ENCODE measurements at regions not wholly inside any gene's neighbourhood (a gene's known extent, or its start where the extent isn't known, plus 50 kb on each side); places are given as distances from the start of the nearest gene placed in this dataset.

DNA sequence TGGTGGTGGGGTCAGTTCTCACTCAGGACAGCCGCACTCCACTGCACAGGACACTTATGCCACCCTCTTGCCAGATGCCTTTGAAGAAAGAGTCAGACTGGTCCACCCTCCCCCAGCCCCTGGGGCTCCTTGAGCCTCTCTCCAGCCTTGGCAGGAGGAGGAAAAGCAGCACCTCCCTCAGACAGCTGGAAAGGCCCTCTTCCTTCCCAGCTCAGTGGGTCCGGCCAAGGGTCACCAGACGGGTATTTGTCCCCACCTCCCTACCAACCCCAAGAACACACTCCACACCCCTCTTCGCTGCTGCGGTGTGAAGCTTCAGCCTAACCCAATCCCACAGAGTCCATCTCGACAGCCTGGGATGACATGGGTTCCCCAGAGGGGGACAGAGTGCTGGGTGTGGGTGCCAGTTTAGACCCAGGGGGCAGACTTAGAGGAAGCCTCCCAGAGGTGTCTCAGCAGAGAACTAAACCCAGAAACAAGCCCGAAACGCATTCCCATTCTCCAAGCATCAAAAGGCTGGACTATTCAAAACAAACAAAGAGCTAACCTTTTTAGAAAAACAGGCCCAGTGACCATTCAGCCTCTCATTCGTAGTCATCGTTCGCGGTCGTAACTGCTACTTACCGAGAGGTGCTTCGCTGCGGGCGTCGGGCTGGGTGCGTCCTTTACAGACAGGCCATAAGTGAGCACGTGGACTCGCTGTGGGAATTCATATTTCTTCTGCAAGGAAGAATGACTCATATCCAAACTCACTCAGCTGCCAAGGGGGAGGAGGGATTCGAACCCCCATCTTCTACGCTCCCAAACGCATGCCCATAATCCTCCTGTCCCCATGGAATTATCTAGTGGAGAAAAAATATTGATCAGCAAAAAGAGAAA lies 57.5 kb upstream of the ANO1 start:
- FAIRE-seq: peak; percentile 48

DNA sequence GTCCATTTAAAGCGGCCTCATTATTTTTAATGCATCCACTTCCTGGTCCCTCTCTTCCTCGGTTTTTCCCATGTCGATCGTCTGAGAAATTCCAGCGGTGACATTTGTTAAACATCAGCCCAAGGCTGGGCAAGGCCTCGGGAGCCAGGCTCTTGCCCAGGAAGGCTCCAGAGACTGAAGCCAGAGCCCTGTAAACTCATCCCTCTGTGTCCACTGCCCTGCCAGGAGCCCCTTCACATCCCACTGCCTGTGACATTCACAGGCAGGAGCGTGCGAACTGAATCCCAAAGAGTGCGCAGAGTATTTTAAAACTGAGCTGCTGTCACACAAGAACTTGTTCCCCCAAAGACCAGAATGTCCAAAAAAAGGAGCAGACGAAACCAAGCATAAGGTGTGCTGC lies 56.5 kb upstream of the ANO1 start:
- FAIRE-seq (no peak), DNase-seq (ENCODE audit: low spot score) (no peak)

More for the DNA sequence above, 57.5 kb upstream of the ANO1 start:
- DNase-seq (ENCODE audit: low spot score): no peak

DNA sequence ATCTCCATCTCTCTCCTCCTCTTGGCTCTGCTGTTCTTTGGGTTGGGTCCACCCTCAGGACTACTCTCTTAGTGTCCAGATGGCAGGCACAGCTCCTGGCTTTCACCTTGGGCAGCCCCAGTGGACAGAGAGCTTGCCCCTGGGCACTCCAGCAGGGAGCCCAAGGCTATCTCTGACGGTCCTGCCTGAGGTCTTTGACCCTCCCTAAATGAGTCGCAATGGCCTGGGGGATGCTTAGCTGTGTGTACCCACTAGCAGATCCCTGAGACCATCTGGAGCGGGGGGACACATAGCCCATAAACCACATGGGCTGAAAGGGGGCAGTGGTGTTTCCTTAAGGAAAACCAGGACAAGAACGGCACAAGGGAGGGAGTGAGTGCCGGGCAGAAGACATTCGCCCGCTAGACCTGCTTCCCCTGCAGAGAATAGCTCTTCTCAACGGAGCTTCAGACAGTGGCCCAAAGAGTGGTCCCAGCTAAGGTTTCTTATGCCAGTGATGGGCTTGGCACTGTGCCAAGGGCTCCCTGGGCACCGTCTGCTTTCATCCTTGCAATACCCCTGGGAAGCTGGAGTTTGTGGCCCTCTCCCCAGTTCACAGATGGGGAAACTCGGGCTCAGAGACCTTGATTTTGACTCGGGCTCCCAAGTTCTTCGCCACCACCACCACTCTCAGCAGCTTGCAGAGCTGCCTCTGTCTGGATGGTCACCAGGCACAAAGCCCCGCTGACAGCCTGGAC lies 53.9 kb upstream of the ANO1 start:
- FAIRE-seq: no peak
- DNase-seq (ENCODE audit: low spot score): no peak

DNA sequence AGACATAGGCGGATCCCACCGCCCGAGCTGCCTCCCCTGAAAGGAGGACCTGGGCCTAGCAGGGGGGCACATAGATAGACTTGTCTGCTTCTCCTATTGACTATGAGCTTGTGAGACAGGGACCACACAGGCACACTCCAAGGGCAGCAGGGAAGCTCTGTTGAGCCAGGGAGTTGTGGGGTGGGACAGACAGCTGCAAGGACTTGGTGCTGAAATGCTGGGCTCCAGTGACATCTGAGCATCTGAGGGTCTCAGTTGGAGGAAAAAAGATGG lies 53.4 kb upstream of the ANO1 start:
- DNase-seq (ENCODE audit: low spot score): no peak
- FAIRE-seq: no peak

DNA sequence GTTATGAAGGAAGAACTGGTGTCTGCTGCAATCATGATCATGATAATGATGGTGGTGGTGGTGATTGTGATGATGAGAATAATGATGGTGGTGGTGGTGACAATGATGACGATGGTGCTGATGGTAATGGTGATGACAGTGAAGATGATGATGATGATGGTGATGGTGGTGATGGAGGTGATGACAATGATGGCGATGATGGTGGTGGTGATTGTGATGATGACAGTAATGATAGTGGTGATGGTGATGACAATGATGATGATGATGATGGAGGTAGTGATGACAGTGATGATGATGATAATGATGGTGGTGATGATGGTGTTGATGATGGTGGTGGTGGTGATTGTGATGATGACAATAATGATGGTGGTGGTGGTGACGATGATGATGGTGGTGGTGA lies 52.8 kb upstream of the ANO1 start:
- DNase-seq (ENCODE audit: low spot score) (no peak), FAIRE-seq (no peak)

DNA sequence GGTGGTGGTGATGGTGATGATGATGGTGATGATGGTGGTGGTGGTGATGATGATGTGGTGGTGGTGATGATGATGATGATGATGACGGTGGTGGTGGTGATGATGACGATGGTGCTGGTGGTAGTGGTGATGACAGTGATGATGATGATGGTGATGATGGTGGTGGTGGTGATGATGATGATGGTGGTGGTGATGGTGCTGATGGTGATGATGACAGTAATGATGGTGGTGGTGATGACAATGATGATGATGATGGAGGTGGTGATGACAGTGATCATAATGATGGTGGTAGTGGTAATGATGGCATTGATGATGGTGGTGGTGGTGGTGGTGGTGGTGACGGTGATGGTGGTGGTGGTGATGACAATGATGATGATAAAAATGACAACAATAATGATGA lies 52.1 kb upstream of the ANO1 start:
- FAIRE-seq: no peak

DNA sequence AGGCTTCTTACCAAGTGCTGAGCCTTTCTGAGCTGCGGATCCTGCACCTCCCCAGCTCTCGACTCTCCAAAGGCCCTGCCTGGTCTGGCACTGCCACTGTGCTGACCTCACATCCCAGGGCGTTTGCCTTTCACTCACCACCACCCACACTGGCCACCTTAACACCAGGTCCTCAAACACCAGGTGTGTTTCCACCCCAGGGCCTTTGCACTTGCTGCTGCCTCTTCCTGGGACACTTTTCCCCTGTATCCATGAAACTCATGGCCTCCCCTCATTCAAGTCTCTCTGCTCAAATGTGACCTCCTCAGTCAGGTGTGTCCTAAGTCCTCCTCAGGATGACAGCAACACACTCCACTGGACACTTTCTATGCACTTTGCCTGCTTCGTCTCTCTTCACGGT lies 51.4 kb upstream of the ANO1 start:
- FAIRE-seq: peak; percentile 70
- no peak for DNase-seq (ENCODE audit: low spot score)

More for the DNA sequence above, 52.1 kb upstream of the ANO1 start:
- no peak for DNase-seq (ENCODE audit: low spot score)

DNA sequence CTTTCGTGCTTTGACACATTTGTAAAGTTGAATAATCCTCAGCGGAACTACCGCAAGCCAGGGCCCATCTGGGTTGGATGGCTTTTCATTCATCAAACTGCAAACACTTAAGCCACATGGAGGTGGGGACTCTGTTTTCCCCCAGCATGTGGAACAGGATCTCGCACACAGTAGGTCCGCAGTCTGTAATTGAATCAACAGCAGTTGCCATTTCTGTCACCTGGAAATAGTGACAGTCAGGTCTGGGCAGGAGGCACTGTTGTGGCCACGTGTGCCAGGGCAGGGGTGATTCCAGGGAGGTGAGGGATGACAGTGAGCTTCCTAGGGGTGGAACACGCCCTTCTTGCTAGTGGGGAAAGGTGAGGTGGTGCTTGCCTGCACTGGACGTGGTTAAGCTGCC lies 50.7 kb upstream of the ANO1 start:
- FAIRE-seq (no peak), DNase-seq (ENCODE audit: low spot score) (no peak)

DNA sequence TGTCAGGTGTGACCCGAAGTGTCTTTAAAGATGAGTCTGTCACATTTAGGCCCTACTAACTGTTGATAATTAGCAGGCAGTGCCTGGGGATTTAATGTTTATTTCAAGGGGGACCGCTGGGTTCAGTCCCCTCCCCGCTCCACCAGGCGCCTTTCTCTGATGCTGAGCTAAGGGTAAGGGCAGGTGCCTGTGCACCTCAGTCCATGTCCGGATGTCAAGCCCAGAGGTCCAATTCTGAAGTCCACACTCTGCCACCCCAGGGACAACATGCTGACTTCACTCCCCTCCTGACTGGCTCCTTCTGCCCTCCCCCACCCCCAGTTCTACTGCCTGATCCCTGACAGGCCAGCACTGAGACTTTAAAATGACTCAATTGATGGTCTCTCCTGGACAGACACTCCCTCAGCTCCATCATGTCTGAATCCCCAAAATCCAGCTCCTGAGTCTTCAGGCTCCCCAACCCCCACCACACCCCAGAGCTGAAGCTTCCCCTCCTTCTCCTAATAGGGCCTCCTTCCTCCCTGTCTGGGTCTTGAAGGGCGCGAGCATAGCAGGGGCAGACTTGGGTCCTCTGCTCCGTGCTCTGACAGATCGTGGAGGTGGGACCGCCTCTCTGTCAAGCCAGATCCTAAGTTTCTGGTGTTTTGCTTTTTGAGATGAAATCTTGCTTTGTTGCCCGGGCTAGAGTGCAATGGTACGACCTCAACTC lies 49.8 kb upstream of the ANO1 start:
- DNase-seq (ENCODE audit: low spot score) (no peak), FAIRE-seq (no peak)
